Mesothelial cell of epicardium (in vitro differentiated cells): ENCODE measurements at regions not wholly inside any gene's neighbourhood (a gene's known extent, or its start where the extent isn't known, plus 50 kb on each side); places are given as distances from the start of the nearest gene placed in this dataset.

Experiments used
- DNase-seq, 2 experiments: peaks; one replicate each; pipeline ENCODE4 v3.0.0; 2021; ENCODE audit warnings: low spot score in 2 of 2; ENCODE audit not compliant: unreplicated experiment in 2 of 2
- H3K27ac Mint-ChIP-seq: 2 replicates; pipeline ENCODE4 v1.8.0; 2021; ENCODE audit warnings: mixed read lengths
- H3K27me3 Mint-ChIP-seq: 2 replicates; pipeline ENCODE4 v1.8.0; 2021; ENCODE audit warnings: low read depth, mixed read lengths
- H3K36me3 Mint-ChIP-seq: 2 replicates; pipeline ENCODE4 v1.8.0; 2021; ENCODE audit warnings: mixed read lengths
- H3K4me1 Mint-ChIP-seq: 2 replicates; pipeline ENCODE4 v1.8.0; 2021; ENCODE audit warnings: mixed read lengths
- H3K4me3 Mint-ChIP-seq: 2 replicates; pipeline ENCODE4 v1.8.0; 2021; ENCODE audit warnings: mild to moderate bottlenecking, moderate library complexity, mixed read lengths
- H3K9me3 Mint-ChIP-seq: 2 replicates; pipeline ENCODE4 v1.8.0; 2021; ENCODE audit warnings: mixed read lengths
- TF ChIP-seq, protein P1 (sequence below): fragments of 200-600 bp; sonication (generic); IDR thresholded peaks from one replicate; pipeline ENCODE4 v1.5.0; 2021; ENCODE audit warnings: antibody characterized with exemption; ENCODE audit not compliant: unreplicated experiment

- TF ChIP-seq, protein P1, sequence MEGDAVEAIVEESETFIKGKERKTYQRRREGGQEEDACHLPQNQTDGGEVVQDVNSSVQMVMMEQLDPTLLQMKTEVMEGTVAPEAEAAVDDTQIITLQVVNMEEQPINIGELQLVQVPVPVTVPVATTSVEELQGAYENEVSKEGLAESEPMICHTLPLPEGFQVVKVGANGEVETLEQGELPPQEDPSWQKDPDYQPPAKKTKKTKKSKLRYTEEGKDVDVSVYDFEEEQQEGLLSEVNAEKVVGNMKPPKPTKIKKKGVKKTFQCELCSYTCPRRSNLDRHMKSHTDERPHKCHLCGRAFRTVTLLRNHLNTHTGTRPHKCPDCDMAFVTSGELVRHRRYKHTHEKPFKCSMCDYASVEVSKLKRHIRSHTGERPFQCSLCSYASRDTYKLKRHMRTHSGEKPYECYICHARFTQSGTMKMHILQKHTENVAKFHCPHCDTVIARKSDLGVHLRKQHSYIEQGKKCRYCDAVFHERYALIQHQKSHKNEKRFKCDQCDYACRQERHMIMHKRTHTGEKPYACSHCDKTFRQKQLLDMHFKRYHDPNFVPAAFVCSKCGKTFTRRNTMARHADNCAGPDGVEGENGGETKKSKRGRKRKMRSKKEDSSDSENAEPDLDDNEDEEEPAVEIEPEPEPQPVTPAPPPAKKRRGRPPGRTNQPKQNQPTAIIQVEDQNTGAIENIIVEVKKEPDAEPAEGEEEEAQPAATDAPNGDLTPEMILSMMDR = no peak
- Mint-ChIP-seq H3K27me3 (no peaks in the 10 kb centered on the region), H3K4me1 (peaks cover 8% of the 10 kb centered on the region), H3K9me3 (peaks cover 9% of the 10 kb centered on the region), H3K36me3 (no peaks in the 10 kb centered on the region), H3K4me3 (no peak overlapping the region), H3K27ac (no peak overlapping the region)
- DNase-seq = no peak
Observed at GRCh38 chr7:40979296-40979695, 723.6 kb downstream of the INHBA start.

DNA sequence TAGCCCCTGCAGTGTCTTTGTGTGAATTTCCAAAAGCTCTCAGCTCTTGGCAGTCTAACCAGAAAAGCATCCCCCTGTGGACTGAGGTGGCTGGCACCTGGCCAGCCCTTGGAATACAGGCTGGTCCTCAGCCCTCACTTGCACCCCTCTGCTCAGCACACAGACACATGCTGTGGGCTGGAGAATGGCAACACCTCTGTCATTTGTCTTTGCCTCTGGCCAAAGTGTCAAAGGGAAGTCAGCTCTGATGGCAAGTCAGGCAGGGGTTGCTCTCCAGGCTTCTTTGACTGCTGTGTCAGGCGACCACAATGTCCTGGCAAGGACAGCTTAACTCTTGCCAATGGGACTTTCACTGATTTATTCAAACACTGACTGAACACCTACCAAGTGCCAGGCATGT, 724.8 kb downstream of the INHBA start:
- no peak overlapping the region for H3K4me3 Mint-ChIP-seq
- peaks cover 9% of the 10 kb centered on the region for H3K9me3 Mint-ChIP-seq
- no peak for DNase-seq
- H3K36me3 Mint-ChIP-seq = no peaks in the 10 kb centered on the region
- TF ChIP-seq, protein P1 = no peak
- H3K27ac Mint-ChIP-seq = no peak overlapping the region
- peaks cover 9% of the 10 kb centered on the region for H3K4me1 Mint-ChIP-seq
- H3K27me3 Mint-ChIP-seq = no peaks in the 10 kb centered on the region

DNA sequence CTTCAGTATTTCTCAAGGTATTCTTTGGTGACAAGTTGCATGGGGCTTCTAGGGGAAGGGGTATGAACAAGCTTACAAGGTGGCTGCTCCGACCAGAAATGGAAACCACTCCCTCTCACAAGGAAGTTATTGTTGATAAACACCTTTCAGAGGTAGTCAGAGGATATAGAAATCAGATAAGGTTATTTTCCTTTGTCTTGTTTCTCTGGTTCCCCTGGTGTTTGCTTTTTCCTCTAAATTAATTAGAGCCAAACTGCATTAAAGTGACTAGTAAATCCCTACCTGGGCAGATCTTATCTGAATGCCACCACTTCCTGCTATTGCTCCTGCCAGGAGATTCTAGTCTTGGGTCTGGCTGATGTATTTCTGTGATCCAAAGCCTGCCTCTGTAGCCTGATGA, 725.4 kb downstream of the INHBA start:
- H3K4me3 Mint-ChIP-seq = no peak overlapping the region
- H3K4me1 Mint-ChIP-seq = peaks cover 13% of the 10 kb centered on the region
- no peak for DNase-seq
- H3K9me3 Mint-ChIP-seq = peaks cover 9% of the 10 kb centered on the region
- no peaks in the 10 kb centered on the region for H3K27me3 Mint-ChIP-seq
- H3K27ac Mint-ChIP-seq = no peak overlapping the region
- no peaks in the 10 kb centered on the region for H3K36me3 Mint-ChIP-seq
- TF ChIP-seq, protein P1 = no peak

DNA sequence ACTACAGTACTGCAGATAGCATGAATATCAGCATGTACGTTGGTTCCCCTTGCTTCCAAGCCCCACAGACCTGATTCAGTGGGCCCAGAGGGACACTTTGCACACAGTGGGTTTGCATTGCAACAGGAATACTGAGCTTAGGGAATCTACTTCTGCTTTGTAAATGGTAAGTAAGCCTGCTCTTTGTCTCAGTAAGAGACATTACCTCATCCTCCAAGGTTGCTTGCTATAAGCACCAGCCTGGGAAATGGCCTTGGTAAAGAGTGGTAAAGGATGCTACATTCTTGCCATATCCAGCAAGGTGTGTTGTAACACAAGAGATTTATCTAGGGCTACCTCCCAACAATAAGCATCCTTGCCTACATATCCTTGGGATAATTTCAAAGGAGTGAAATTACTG, 730.5 kb downstream of the INHBA start:
- H3K36me3 Mint-ChIP-seq = no peaks in the 10 kb centered on the region
- no peaks in the 10 kb centered on the region for H3K9me3 Mint-ChIP-seq
- H3K4me3 Mint-ChIP-seq = no peak overlapping the region
- H3K27me3 Mint-ChIP-seq = no peaks in the 10 kb centered on the region
- H3K27ac Mint-ChIP-seq = no peak overlapping the region
- no peak for DNase-seq
- H3K4me1 Mint-ChIP-seq = peaks cover 13% of the 10 kb centered on the region
- TF ChIP-seq, protein P1 = no peak

DNA sequence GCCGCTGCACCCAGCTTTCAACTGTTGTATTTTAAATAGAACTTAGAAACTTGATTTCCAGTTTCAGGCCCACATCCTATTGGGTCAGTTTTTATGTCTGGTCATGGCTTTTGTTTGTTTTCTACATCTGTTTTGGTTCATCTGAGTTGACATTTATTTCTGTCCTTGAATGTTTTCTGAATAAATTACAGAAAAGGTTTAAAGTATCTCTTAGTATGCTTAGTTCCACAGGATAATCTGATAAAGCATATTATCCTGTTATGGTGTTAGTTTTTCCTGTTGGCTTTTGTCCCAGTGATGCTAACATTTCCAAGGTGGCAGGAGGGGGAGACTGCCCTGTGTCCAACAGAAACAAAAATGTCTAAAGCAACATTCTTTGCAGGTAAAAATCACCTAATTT, 733.2 kb downstream of the INHBA start:
- Mint-ChIP-seq H3K27ac (peak overlapping the region; percentile 23), H3K36me3 (no peaks in the 10 kb centered on the region), H3K9me3 (no peaks in the 10 kb centered on the region), H3K27me3 (no peaks in the 10 kb centered on the region), H3K4me1 (peaks cover 13% of the 10 kb centered on the region), H3K4me3 (no peak overlapping the region)
- no peak for DNase-seq
- TF ChIP-seq, protein P1 = no peak

DNA sequence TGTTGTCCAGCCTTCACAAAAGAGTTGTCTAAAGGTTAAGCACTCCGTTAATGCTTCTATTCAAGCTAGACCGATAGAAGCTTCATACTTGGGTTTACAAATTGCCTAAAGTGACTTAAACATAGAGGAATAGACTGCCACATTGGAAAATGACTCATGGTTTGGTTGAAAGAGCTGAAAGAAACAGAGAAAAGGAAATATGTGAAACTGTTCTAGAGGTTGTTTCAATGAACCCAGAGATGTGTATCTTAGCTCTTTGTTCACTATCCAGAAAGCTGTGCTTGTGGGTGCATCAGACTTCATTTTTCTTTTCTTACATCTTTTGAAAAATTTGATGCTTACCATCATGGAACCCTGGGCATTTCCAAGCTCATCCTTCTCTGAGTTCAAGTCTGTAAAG, 736.2 kb downstream of the INHBA start:
- TF ChIP-seq, protein P1 = no peak
- Mint-ChIP-seq H3K36me3 (no peaks in the 10 kb centered on the region), H3K4me3 (no peak overlapping the region), H3K27ac (no peak overlapping the region), H3K27me3 (no peaks in the 10 kb centered on the region), H3K4me1 (peaks cover 8% of the 10 kb centered on the region), H3K9me3 (no peaks in the 10 kb centered on the region)
- DNase-seq = no peak
